NCI-H226 (cell line): ENCODE measurements at regions not wholly inside any gene's neighbourhood (a gene's known extent, or its start where the extent isn't known, plus 50 kb on each side); places are given as distances from the start of the nearest gene placed in this dataset.
"Not testable (repeated sequence)": the region's sequence is repeated elsewhere in the genome, so short reads cannot be mapped to it uniquely, and the experiment has no call there.

ENCODE experiments used
- DNase-seq: peaks from one replicate; pipeline ENCODE4 v3.0.0-alpha.2; 2015

- DNase-seq, result peak; percentile 43
These were observed 273.8 kb downstream of the C16orf95 start for GRCh38 chr16:87043231-87044031.

DNA sequence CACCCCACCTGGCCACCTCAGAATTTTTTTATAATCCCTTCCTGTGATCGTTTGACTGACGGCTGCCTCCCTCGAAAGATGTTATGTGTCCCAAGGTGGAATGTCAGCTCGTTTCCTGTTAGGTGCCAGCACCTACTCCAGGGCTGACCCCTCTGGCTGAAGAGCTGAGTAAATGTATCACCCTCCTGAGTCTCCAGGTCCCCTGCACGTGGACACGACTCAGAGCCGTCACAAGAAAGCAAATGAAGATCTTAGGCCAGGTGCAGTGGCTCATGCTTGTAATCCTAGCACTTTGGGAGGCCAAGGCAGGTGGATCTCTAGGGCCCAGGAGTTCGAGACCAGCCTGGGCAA is 273.2 kb downstream of the C16orf95 start:
- DNase-seq, result no peak

- DNase-seq, result no peak
These were observed 272.4 kb downstream of the C16orf95 start for GRCh38 chr16:87044829-87045228.

DNA sequence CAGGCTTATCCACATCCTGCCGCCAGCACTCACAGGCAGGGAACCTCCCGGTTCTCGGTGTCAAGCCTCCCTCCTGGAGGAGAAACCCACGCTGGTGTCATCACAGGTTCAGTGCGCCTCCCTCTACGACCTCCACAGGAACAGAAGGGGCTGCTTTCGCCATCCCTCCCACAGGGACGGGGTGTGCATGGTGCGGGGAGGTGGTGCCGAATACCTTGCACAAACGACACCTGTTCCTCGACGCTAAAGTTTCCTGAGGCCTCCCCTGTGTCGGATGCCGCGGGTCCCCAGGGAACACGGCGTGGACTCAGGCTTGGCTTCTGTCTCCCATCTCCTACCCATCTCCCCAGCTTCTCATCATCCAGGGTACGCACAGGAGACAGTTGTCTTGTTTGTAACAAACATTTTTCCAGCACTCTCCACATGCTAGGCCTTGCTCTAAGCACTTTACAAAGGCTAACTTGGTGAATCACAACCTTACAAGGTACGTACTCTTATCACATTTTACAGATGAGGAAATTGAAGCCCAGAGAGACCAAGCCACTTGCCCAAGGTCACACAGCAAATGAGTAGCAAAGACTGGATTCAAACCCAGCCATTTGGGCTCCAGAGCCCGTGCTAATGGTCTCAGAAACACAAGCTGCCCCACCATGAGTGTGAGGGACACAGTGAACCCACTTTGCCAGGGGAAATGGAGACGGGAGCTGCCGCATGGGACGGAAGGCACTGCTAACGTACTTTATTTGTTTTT is 271.6 kb downstream of the C16orf95 start:
- DNase-seq, result no peak

DNA sequence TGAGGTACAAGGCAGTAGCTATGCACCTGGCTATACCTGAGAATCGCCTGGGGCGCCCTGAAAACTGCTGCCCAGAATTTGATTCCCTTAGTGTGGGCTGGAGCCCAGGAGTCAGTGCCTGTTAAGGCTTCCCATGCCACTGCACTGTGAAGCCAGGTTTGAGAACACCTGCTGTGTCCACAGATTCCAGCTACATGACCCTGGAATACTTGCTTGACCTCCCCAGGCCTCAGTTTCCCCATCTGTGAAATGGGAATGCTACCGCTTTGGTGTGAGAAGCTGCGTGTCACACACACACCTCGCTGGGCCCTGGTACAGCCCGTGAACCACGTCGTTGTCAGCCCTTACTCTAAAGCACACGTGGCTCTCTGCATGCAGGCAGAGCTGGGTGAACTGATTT is 271.0 kb downstream of the C16orf95 start:
- no peak for DNase-seq

GRCh38 chr16:87047221-87048037 is 269.8 kb downstream of the C16orf95 start:
- no peak for DNase-seq

DNA sequence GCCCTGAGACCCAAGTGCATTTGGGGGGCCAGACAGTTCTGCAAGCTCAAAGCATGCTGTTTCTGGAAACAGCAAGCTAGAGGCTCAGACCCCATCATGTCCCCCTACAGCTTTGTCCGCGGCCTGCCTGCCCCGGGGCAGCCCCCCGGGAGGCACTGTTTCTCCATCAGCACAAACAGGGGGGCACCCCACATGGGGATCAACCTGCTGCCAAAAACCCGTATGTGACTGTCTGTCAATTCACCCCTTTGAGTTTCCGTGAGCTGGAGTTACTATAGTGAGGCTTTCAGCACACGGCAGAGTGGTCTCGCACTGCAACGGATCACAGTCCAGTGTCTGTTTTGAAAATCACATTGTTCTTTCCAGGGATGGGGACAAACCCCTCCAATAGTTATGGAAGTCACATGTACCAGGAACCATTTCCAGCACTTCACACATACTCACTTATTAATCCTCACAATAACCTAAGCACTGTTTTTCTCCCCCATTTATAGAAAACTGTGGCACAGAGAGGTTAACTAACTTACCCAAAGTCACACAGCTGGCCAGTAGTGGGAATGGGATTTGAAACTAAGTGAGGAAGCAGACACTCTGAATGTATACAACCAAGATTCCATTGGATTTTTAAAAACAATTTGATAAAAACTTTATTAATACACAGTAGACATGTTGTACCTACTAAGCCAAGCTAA is 269.0 kb downstream of the C16orf95 start:
- no peak for DNase-seq

GRCh38 chr16:87048730-87049115 is 268.5 kb downstream of the C16orf95 start:
- no peak for DNase-seq

- DNase-seq, result not testable (repeated sequence)
These were observed 268.0 kb downstream of the C16orf95 start for GRCh38 chr16:87049216-87049615.

DNA sequence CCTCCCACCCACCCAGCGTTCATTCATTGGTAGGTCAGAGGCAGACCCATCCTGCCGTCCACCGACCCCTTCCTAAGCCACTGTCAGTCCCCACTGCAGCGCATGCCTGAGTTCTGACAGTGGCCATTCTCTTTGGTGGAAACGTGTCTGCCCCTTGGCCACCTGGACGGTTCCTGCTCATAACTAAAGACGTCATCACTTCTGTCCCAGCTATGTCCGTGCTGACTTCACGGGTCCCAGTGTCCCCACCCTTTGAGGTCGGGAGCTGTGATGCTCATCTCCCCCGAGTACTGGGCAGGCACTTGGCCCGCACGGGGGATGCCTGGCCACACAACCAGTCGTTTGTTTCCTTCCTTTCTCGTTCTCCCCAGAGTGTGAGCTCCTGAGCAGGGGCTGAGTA is 267.1 kb downstream of the C16orf95 start:
- DNase-seq, result no peak

DNA sequence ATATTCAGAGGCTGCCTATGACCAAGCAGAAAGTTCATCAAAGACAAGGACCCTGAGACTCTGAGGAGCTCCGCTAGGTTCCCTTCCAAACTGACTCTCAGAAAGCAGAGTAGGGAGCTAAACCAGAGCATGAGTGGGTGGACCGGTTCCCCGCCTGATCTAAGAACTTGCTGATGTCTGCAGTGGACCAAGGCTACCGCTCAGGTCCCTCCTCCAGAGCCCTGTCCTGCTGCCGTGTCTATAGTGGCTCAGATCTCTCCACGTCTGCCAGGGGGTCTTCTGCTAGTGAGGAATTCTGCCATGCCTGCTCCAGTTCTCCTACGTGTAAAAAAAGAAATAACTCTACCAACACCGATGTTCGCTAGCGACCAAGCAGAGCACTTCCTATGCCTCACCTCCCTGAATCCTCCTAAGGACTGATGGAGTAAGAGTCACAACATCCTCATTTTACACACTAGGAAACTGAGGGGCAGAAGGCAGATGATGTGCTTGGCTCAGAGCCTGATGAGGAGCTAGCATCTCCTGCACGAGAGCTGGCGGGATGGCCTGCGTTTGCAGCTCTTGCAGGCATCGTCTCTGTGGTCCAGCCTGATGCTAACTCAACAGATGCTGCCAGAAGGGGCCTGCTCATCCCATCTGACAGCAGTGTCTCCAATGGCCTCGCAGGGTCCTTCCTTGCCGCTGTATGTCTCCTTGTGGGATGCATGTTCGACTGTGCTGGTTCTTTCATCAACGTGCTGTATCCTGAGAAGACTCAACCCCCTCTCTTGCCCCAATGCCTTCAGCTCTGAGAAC is 265.5 kb downstream of the C16orf95 start:
- no peak for DNase-seq

DNA sequence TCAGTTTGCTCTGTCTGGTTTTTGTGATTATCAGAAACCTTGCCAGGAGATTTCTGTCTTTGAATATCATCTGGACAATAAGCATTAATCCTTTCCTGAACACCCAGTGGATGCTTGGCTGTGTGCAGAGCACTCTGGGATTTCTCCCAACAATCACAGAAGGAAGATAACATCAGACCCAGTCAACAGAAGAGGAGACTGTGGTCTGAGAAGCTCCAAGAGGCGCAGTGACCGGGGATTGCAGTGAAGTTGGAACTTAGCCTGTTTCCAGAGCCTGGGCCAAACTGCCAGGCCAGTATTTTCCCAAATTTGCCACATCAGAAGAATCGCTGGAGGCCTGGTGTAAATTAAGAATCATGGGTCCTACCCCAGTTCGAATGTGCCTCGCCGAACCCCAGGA is 264.7 kb downstream of the C16orf95 start:
- DNase-seq, result no peak

DNA sequence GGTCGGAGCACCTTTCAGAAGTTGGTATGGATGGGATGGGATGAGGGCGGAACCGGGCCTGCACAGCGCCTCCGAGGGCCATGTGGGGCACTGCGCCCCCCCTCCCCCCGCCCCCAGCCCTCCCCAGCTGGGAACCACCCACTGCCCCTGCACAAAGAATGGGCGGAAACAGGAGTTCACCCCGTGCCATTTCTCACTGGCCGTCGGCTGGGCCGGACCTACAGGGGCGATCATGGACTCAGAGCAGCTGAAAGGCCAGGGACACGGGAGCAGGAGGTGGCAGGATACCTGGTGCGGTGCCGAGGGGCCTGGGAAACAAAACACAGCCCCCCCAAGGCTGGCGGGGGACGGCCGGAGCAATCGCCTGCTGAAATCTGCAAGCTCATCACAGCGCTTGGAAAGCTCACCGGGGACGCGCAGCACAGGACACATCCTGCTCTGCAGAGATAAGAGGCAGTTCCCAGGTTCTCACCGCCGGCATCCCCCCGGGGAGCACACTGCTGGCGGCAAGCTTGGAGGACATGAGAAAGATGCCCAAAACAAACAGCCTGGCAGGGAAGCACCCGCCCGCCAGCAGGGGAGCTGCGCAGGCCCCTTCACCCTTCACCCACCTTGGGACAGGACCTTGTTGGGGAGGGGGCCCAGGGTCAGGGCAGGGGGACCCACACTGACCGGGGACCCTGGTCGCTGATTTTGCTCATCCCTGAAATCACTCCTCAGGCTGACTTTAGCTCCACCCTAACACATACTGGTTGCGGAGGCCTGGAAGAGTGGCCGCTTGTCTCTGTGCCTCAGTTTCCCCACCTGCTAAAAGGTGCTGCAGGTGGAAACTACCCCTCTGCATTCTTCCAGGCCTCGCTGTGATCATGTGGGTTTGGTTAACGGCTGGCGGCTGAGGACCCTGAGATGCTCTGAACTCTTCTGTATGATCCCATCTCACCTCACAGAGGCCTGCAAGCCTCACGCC is 263.9 kb downstream of the C16orf95 start:
- DNase-seq, result no peak

GRCh38 chr16:87054154-87054553 is 263.0 kb downstream of the C16orf95 start:
- no peak for DNase-seq

- DNase-seq, result no peak
These were observed 262.3 kb downstream of the C16orf95 start for GRCh38 chr16:87054856-87055255.

DNA sequence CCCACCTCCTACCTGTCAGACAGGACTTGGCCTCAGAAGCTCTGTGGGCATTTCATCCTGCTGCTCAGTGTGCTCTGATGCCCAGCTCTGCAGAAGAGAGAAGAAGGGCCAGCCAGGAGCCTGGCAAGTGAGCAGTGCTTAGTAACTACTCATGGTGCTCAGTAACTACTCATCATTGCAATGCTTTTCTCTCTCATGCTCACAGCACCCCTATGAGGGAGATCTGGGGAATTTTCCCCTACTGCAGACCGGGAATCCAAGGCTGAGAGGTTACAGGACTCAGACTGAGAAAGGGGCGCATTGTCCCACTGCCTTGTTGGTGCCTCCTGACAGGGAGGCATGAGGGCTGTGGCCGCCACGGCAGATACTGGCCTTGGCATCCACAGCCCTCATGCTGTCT is 261.1 kb downstream of the C16orf95 start:
- DNase-seq, result peak; percentile 35

- no peak for DNase-seq
These were observed 260.6 kb downstream of the C16orf95 start for GRCh38 chr16:87056551-87056950.

DNA sequence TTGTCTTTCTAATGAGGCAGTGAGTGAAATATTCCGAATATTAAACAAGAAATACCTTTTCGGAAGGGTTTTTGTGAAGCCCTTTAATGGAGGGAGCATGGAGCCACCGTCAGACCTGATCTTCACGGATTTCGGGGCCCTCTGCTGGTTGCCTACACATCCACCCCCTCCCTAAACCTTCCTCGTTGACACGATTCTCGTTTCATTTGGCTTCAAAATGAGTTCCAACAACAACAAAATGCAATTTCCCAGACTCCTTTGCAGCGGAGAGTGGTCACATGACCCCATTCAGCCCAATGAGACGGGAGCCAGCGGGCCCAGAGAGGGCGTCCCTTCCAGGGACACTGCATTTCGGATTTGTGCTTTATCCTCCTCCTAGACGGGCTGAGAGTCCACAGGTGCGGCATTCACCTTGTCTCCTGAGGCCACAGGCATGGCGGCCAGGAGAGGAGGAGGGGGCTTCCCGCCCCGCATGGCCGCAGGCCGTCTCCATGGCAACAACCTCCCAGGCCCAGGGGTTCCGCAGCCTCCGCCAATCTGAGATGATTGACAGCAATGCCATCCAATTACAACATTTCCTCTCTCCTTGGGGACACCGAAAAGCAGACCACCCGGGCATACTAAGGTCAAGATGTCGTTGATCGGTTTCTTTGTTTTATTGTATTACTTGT is 259.8 kb downstream of the C16orf95 start:
- DNase-seq, result no peak

DNA sequence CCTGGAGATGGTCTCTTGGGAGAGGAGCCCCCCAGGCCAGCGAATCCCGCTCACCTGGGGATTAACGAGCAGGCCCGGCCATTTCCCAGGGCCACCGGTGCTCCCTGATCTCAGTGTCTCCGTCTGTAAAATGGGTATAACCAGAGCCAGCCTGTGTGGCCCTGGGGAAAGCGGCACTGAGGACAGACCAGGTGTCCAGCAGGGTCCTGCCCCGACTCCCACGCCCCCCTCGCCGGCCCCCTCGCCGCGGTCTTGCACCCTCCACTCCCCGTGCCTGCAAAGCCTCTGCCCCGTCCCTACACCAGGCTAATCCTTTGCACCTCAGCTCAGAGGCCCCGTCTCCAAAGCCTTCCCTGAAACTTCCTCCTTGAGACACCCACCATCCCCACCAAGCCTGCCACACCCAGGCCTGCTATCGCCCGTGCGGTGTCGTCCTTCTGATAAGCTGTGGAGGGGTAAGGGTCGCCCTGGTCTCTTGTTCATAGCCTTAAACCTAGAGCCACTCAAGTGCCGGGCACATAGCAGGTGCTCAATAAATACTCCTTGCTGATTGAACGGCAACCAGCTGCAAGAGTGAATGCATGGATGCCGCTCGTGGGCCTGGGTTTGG is 259.1 kb downstream of the C16orf95 start:
- DNase-seq, result no peak

- DNase-seq, result no peak
These were observed 258.4 kb downstream of the C16orf95 start for GRCh38 chr16:87058728-87059250.
